Esophagus muscularis mucosa (tissue), 4 donors: ENCODE measurements at regions not wholly inside any gene's neighbourhood (a gene's known extent, or its start where the extent isn't known, plus 50 kb on each side); places are given as distances from the start of the nearest gene placed in this dataset.

Experiments
- DNase-seq: peaks from one replicate; pipeline ENCODE4 v3.0.0-alpha.2; 2017; ENCODE audit errors: extremely low spot score
- H3K27ac ChIP-seq, 4 donors: fragments of 200-600 bp; sonication (generic); replicated peaks in 1 of 4; 1 replicate in 3 of 4; 2 replicates in 1 of 4; pipeline ENCODE4 v1.5.1; 2016 to 2019; ENCODE audit warnings: mild to moderate bottlenecking in 1 of 4
- H3K27me3 ChIP-seq, 4 donors: fragments of 200-600 bp; sonication (generic); one replicate each; pipeline versions ENCODE4 v1.5.1 to v1.6.0; 2016 to 2019
- H3K36me3 ChIP-seq, 4 donors: fragments of 200-600 bp; sonication (generic); one replicate each; pipeline ENCODE4 v1.5.1; 2016 to 2019
- H3K4me1 ChIP-seq, 4 donors: fragments of 200-600 bp; sonication (generic); one replicate each; pipeline ENCODE4 v1.5.1; 2016 to 2019
- H3K4me3 ChIP-seq, 4 donors: fragments of 200-600 bp; sonication (generic); 1 replicate in 2 of 4; 2 replicates in 2 of 4; pipeline ENCODE4 v1.5.1; 2016 to 2019; ENCODE audit warnings: mild to moderate bottlenecking in 4 of 4, moderate library complexity in 1 of 4
- H3K9me3 ChIP-seq, 4 donors: fragments of 200-600 bp; sonication (generic); 1 replicate in 3 of 4; 2 replicates in 1 of 4; pipeline ENCODE4 v1.5.1; 2016 to 2019
- CTCF ChIP-seq, 3 experiments: fragments of 200-600 bp in 2 of 3; fragments of 450-650 bp in 1 of 3; sonication (generic) in 2 of 3; IDR thresholded peaks; one replicate each; pipeline ENCODE4 v1.5.1; 2017 to 2019; ENCODE audit warnings: antibody characterized with exemption in 3 of 3, mild to moderate bottlenecking in 2 of 3, moderate library complexity in 1 of 3
- EP300 ChIP-seq: sonication (generic); formaldehyde crosslinking; IDR thresholded peaks from one replicate; pipeline ENCODE4 v1.6.1; 2017; ENCODE audit warnings: antibody characterized with exemption
- POLR2A ChIP-seq: fragments of 450-650 bp; IDR thresholded peaks from one replicate; pipeline ENCODE4 v1.6.1; 2017; ENCODE audit warnings: antibody characterized with exemption, moderate library complexity, mild to moderate bottlenecking, low read depth
- POLR2AphosphoS5 ChIP-seq, 2 donors: sonication (generic); formaldehyde crosslinking; IDR thresholded peaks; one replicate each; pipeline ENCODE4 v1.6.1; 2017; ENCODE audit warnings: antibody characterized with exemption in 2 of 2
- WGBS: methylation state at CpG from one replicate; pipeline ENCODE4 v1.1.5; 2018; 5-methylcytosine and 5-hydroxymethylcytosine counted together
- intact Hi-C: fragments of 100-400 bp; cut with DNase I; formaldehyde crosslinking; loops from one replicate; pipeline ENCODE4 v1.15.1; 2023

GRCh38 chr6:120951258-120951657 lies 383.0 kb downstream of the TBC1D32 start:
- DNase-seq: no peak
- no peak for TF ChIP-seq CTCF (IDR thresholded peaks at IDR 0.05)
- no peak for TF ChIP-seq POLR2A
- TF ChIP-seq EP300: no peak
- TF ChIP-seq POLR2AphosphoS5 (IDR thresholded peaks at IDR 0.05): no peak
- WGBS: 62% methylated on average over 3 of the region's 3 CpGs
- Histone ChIP-seq H3K27ac (no peak overlapping the region), H3K4me1 (no peaks in the 10 kb centered on the region), H3K27me3 (no peaks in the 10 kb centered on the region), H3K9me3 (no peaks in the 10 kb centered on the region), H3K36me3 (no peaks in the 10 kb centered on the region), H3K4me3 (no peak overlapping the region)
- intact Hi-C loops: no loop called here

GRCh38 chr6:120947111-120947510 lies 387.2 kb downstream of the TBC1D32 start:
- no peak overlapping the region for H3K4me3 ChIP-seq
- no peaks in the 10 kb centered on the region for H3K4me1 ChIP-seq
- H3K36me3 ChIP-seq: no peaks in the 10 kb centered on the region
- WGBS: 0% methylated on average over 1 of the region's 1 CpG
- intact Hi-C loops: no loop called here
- TF ChIP-seq CTCF (IDR thresholded peaks at IDR 0.05) (no peak), EP300 (no peak), POLR2AphosphoS5 (IDR thresholded peaks at IDR 0.05) (no peak), POLR2A (no peak)
- no peaks in the 10 kb centered on the region for H3K9me3 ChIP-seq
- H3K27me3 ChIP-seq: no peaks in the 10 kb centered on the region
- no peak for DNase-seq
- no peak overlapping the region for H3K27ac ChIP-seq

GRCh38 chr6:120945905-120946594 lies 388.2 kb downstream of the TBC1D32 start:
- Histone ChIP-seq H3K9me3 (no peaks in the 10 kb centered on the region), H3K4me1 (no peaks in the 10 kb centered on the region), H3K4me3 (no peak overlapping the region), H3K36me3 (no peaks in the 10 kb centered on the region), H3K27ac (no peak overlapping the region), H3K27me3 (no peaks in the 10 kb centered on the region)
- intact Hi-C loops: no loop called here
- WGBS: 80% methylated on average over 3 of the region's 3 CpGs
- TF ChIP-seq POLR2AphosphoS5 (IDR thresholded peaks at IDR 0.05): no peak
- no peak for TF ChIP-seq POLR2A
- no peak for TF ChIP-seq EP300
- DNase-seq: no peak

- intact Hi-C loops: no loop called here
- Histone ChIP-seq H3K4me3 (no peak overlapping the region), H3K9me3 (no peaks in the 10 kb centered on the region), H3K27ac (no peak overlapping the region), H3K27me3 (no peaks in the 10 kb centered on the region), H3K36me3 (no peaks in the 10 kb centered on the region), H3K4me1 (no peaks in the 10 kb centered on the region)
- no peak for TF ChIP-seq POLR2AphosphoS5 (IDR thresholded peaks at IDR 0.05)
- TF ChIP-seq POLR2A: no peak
- no peak for TF ChIP-seq EP300
- TF ChIP-seq CTCF (IDR thresholded peaks at IDR 0.05): no peak
- no peak for DNase-seq
- 84% methylated on average over 3 of the region's 3 CpGs for WGBS
These were observed 395.3 kb downstream of the TBC1D32 start for GRCh38 chr6:120938876-120939472.

- no peak overlapping the region for H3K27ac ChIP-seq
- no peaks in the 10 kb centered on the region for H3K9me3 ChIP-seq
- intact Hi-C loops: no loop called here
- H3K27me3 ChIP-seq: no peaks in the 10 kb centered on the region
- 91% methylated on average over 1 of the region's 1 CpG for whole genome bisulfite sequencing
- TF ChIP-seq POLR2A (no peak), EP300 (no peak), CTCF (IDR thresholded peaks at IDR 0.05) (no peak), POLR2AphosphoS5 (IDR thresholded peaks at IDR 0.05) (no peak)
- DNase-seq: no peak
- no peak overlapping the region for H3K4me3 ChIP-seq
- H3K4me1 ChIP-seq: no peaks in the 10 kb centered on the region
- H3K36me3 ChIP-seq: no peaks in the 10 kb centered on the region
These were observed 396.0 kb downstream of the TBC1D32 start for GRCh38 chr6:120938164-120938875.
